Limb (tissue), 2 donors: ENCODE measurements at regions not wholly inside any gene's neighbourhood (a gene's known extent, or its start where the extent isn't known, plus 50 kb on each side); places are given as distances from the start of the nearest gene placed in this dataset.
"Not testable (repeated sequence)": the region's sequence is repeated elsewhere in the genome, so short reads cannot be mapped to it uniquely, and the experiment has no call there.

Experiments
- DNase-seq, 2 donors: peaks; one replicate each; pipeline ENCODE4 v3.0.0-alpha.2; 2016; ENCODE audit errors: extremely low spot score in 2 of 2

GRCh38 chr4:43423276-43423675 is 530.8 kb downstream of the GRXCR1 start:
- no peak for DNase-seq

GRCh38 chr4:43425206-43425605 is 532.7 kb downstream of the GRXCR1 start:
- no peak for DNase-seq

- DNase-seq, result no peak
Observed at GRCh38 chr4:43435291-43435690, 542.8 kb downstream of the GRXCR1 start.

DNA sequence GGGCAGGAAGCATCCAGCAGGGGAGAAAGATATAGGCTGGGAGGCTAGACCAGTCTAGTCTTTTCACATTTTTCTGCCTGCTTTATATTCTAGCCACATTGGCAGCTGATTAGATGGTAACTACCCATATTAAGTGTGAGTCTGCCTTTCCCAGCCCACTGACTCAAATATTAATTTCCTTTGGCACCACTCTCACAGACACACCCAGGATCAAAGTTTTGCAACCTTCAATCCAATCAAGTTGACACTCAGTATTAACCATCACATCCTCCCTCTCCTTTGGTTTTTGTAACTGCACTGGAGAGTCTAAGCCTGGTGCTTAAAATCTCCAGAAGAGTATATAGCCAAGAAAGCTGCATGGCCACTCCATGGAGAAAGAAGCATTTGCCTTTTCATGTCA is 560.4 kb downstream of the GRXCR1 start:
- no peak for DNase-seq

- DNase-seq, result no peak
Observed at GRCh38 chr4:43456383-43456782, 563.9 kb downstream of the GRXCR1 start.

GRCh38 chr4:43457866-43458265 is 565.4 kb downstream of the GRXCR1 start:
- DNase-seq, result no peak

- no peak for DNase-seq
Observed at GRCh38 chr4:43458293-43458692, 565.8 kb downstream of the GRXCR1 start.

GRCh38 chr4:43471950-43472349 is 579.4 kb downstream of the GRXCR1 start:
- DNase-seq, result no peak

GRCh38 chr4:43481526-43481925 is 589.0 kb downstream of the GRXCR1 start:
- DNase-seq, result no peak

DNA sequence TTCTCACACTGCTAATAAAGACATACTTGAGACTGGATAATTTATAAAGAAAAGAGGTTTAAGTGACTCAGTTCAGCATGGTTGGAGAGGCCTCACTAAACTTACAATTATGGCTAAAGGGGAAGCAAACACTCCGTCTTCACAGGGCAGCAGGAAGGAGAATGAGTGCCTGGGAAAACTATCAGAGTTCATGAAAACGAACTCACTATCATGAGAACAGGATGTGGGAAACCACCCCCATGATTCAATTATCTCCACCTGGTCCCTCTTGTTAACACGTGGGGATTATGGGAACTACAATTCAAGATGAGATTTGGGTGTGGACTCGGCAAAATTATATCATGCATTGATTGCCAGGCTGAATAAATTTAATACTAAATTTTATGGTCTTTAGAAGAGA is 592.7 kb downstream of the GRXCR1 start:
- DNase-seq, result no peak

DNA sequence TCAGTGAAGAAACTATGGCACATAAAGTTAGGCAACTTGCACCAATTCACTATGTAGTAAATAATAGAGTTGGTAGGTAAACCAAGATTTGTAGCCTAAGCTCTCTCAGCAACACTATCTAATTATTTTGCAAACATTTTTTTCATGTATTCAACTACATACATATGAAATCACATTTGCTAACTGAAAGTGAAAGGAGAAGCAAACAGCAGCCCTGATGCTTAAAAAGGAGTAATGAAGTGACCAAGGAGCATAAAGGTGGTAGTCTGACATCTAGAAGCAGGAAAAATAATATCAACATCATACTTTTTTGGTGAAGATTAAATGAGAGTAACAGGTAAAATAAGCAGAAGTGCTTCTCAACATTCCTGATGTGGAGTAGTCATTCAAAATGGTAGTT is 603.7 kb downstream of the GRXCR1 start:
- DNase-seq, result no peak

DNA sequence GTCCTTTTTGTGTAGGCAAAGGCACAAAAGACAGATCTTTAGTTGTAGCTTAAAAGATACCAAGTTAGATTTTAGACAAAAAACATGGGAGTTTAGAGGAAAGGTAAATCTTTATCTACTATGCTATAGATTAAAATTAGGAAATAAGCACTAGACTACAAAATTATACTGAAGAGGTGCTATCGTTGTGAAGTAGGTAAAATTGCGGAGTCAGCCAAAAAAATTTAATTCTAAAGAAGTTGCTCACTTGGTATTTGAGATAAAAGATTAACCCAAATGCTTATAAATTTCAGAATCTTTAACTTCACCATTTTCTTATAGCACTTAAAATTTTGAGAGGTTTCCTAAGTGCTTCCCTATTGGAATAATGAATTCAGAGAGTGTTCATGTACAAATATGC is 604.1 kb downstream of the GRXCR1 start:
- DNase-seq, result no peak

GRCh38 chr4:43505823-43506222 is 613.3 kb downstream of the GRXCR1 start:
- not testable (repeated sequence) for DNase-seq

DNA sequence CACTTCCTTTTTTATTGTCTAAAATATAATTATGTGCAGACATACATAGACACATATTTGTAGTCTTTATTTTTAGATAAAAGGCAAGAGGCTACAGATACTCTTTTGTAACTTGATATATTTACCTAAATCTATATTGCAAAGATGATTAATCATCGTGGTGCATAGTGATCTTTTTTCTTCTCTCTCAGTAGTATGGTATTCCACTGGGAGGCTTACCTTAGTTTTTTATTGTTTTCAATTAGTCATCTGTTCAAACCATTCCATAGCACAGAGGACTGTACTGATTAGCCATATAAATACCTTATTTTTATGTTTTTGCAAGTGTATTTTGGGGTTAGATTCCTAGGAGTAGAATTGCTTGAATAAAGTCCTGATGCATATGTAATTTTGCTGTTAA is 619.7 kb downstream of the GRXCR1 start:
- no peak for DNase-seq

- no peak for DNase-seq
Observed at GRCh38 chr4:43525646-43526045, 633.1 kb downstream of the GRXCR1 start.

DNA sequence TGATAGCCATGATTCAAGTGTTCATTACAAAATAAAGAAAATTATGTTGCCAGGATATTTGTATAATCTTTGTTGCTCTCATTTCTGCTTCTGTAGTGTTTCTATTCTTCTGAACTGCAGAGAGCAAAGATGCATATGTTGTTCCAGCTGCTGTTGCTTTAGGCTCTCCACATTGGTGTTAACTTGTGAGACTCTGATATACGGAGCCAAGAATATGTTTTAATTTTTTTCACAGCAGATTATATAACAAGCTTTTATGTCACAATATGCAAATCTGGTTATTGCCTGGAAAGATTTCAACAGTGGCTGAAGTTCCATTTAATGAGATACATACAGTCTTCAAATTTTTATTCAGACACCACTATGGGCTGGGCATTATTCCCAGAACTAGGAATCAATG is 655.0 kb downstream of the GRXCR1 start:
- DNase-seq, result no peak

- no peak for DNase-seq
Observed at GRCh38 chr4:43550981-43551627, 658.6 kb downstream of the GRXCR1 start.

DNA sequence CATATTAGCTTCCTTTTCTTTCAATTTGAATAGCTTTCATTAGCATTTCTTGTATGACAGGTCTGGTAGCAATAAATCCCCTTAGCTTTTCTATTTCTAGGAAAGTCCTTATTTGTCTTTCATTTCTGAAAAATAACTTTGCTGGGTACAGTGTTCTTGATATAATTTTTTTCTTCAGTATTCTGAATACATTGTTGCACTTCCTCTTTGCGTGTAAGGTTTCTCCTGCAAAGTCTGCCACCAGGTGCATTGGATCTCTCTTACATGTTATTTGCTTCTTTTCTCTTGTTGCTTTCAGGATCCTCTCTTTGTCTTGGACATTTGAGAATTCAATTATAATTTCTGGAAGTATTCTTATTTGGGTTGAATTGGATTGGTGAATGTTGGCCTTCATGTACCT is 663.7 kb downstream of the GRXCR1 start:
- DNase-seq, result no peak

DNA sequence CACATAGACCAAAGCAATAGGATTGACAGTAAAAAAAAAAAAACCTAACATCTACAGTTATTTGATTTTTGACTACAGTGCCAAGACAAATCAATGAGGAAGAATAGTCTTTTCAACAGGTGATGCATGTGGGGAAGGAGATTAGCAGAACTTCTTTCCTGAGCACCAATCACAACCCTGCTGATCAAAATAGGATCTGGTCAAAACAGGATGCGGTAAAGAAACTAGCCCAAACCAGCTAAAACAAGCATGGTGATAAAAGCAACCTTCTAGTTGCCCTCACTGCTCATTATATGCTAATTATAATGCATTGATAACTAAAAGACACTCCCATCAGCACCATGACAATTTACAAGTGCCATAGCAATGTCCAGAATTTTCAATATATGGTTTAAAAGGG is 667.5 kb downstream of the GRXCR1 start:
- DNase-seq, result no peak

- DNase-seq, result no peak
Observed at GRCh38 chr4:43564107-43564506, 671.6 kb downstream of the GRXCR1 start.

GRCh38 chr4:43564591-43564990 is 672.1 kb downstream of the GRXCR1 start:
- DNase-seq, result peak in 1 of 2 donors; percentile 14

- DNase-seq, result no peak
Observed at GRCh38 chr4:43567644-43568043, 675.1 kb downstream of the GRXCR1 start.

DNA sequence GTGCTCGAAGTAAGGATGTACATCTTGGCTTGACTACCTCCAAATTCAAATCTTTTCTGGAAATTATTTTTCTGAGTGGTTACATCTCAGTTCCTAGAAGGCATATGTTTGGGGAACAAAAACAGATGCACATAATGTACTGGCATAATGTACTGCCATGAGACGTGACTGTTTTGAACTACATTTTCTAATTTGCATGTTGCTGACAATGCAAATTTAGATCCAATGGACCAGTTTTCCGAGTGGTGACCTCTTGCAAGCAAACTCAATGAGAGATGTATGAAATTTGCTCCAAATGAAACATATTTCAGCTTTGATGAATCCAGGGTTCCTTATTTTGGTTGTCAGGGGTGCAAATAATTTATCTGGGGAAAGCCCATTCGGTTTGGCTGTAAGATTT is 694.3 kb downstream of the GRXCR1 start:
- DNase-seq, result no peak

- DNase-seq, result no peak
Observed at GRCh38 chr4:43587758-43588157, 695.2 kb downstream of the GRXCR1 start.
